Erythroblast (primary cell): ENCODE measurements at regions not wholly inside any gene's neighbourhood (a gene's known extent, or its start where the extent isn't known, plus 50 kb on each side); places are given as distances from the start of the nearest gene placed in this dataset.

Source experiments
- GATA1 ChIP-seq: IDR thresholded peaks from 2 replicates; pipeline ENCODE4 v1.6.1; 2011; ENCODE audit warnings: low read depth, mild to moderate bottlenecking, control low read depth, low read length, moderate library complexity
- POLR2A ChIP-seq: IDR thresholded peaks from 2 replicates; pipeline ENCODE4 v1.6.1; 2011; ENCODE audit warnings: mild to moderate bottlenecking, low read length

- TF ChIP-seq POLR2A (no peak), GATA1 (no peak)
Measured at GRCh38 chr17:65438173-65438572, 123.3 kb downstream of the AXIN2 start.
